H1 (cell line): ENCODE measurements at regions not wholly inside any gene's neighbourhood (a gene's known extent, or its start where the extent isn't known, plus 50 kb on each side); places are given as distances from the start of the nearest gene placed in this dataset.

ENCODE experiments used
- CTCF ChIA-PET: fragments of 300-600 bp; sonication (Branson Sonifier 250); formaldehyde crosslinking; loops from one replicate; lab custom pipeline; 2021; ENCODE audit not compliant: partially characterized antibody; lab: Charles Lee
- POLR2A ChIA-PET: fragments of 300-600 bp; sonication (Branson Sonifier 250); formaldehyde crosslinking; loops from one replicate; lab custom pipeline; 2021; ENCODE audit warnings: inconsistent platforms; ENCODE audit not compliant: partially characterized antibody; lab: Charles Lee
- DNase-seq, 2 experiments: peaks; one replicate each; pipeline versions ENCODE4 v3.0.0 to v3.0.0-alpha.2; 2010 to 2022; ENCODE audit warnings: low spot score in 2 of 2, low read depth in 1 of 2, mixed read lengths in 1 of 2
- FAIRE-seq: peaks from 2 replicates; lab custom pipeline; 2011; peaks lifted over from hg19 to GRCh38; lab: Jason Lieb, UNC
- H2AFZ ChIP-seq: 2 replicates; pipeline ENCODE4 v1.8.1; 2012; ENCODE audit warnings: low read length, inconsistent platforms
- H2AK5ac ChIP-seq: 2 replicates; pipeline ENCODE4 v1.6.1; 2013; ENCODE audit warnings: low read depth, low read length
- H2BK120ac ChIP-seq: replicated peaks from 2 replicates; pipeline ENCODE3; 2013; ENCODE audit warnings: low read depth, low read length, inconsistent platforms
- H2BK12ac ChIP-seq: 2 replicates; pipeline ENCODE4 v1.6.1; 2013; ENCODE audit warnings: low read depth, low read length
- H2BK15ac ChIP-seq: 2 replicates; pipeline ENCODE4 v1.6.1; 2013; ENCODE audit warnings: low read length
- H2BK20ac ChIP-seq: 2 replicates; pipeline ENCODE4 v1.6.1; 2013; ENCODE audit warnings: low read length
- H2BK5ac ChIP-seq: 2 replicates; pipeline ENCODE4 v1.6.1; 2013; ENCODE audit warnings: low read depth, low read length
- H3K14ac ChIP-seq: 2 replicates; pipeline ENCODE4 v1.6.1; 2013; ENCODE audit warnings: inconsistent platforms; ENCODE audit not compliant: insufficient read length
- H3K18ac ChIP-seq: 2 replicates; pipeline ENCODE4 v1.6.1; 2013; ENCODE audit warnings: low read length; ENCODE audit errors: extremely low read depth
- H3K23ac ChIP-seq: 2 replicates; pipeline ENCODE4 v1.6.1; 2013; ENCODE audit warnings: inconsistent platforms; ENCODE audit not compliant: insufficient read length
- H3K23me2 ChIP-seq: 2 replicates; pipeline ENCODE4 v1.6.1; 2013; ENCODE audit warnings: low read depth, low read length
- H3K27ac ChIP-seq: 2 replicates; pipeline ENCODE4 v1.6.1; 2011; ENCODE audit warnings: low read depth, low read length, inconsistent platforms
- H3K27me3 ChIP-seq, 4 experiments: replicated peaks in 1 of 4; 1 replicate in 1 of 4; 2 replicates in 3 of 4; pipeline versions ENCODE4 v1.6.1 to v1.8.1; 2011 to 2013; ENCODE audit warnings: low read length in 3 of 4, mild to moderate bottlenecking in 3 of 4, inconsistent platforms in 2 of 4, mixed read lengths in 2 of 4, moderate library complexity in 1 of 4; ENCODE audit not compliant: control insufficient read depth in 3 of 4, insufficient read depth in 3 of 4; ENCODE audit errors: extremely low read depth in 1 of 4
- H3K36me3 ChIP-seq, 4 experiments: 2 replicates each; pipeline versions ENCODE4 v1.6.1 to v1.8.1; 2011 to 2013; ENCODE audit warnings: mild to moderate bottlenecking in 4 of 4, low read length in 3 of 4, moderate library complexity in 2 of 4, control low read depth in 1 of 4, inconsistent platforms in 1 of 4; ENCODE audit not compliant: insufficient read depth in 4 of 4, control insufficient read depth in 2 of 4
- H3K4ac ChIP-seq: replicated peaks from 2 replicates; pipeline ENCODE3; 2013; ENCODE audit warnings: low read length, low read depth, mixed read lengths, inconsistent platforms; ENCODE audit not compliant: insufficient read length
- H3K4me1 ChIP-seq, 4 experiments: replicated peaks in 1 of 4; 1 replicate in 1 of 4; 2 replicates in 3 of 4; pipeline versions ENCODE4 v1.6.1 to v1.8.1; 2011 to 2013; ENCODE audit warnings: low read length in 3 of 4, inconsistent platforms in 2 of 4, mixed read lengths in 1 of 4; ENCODE audit not compliant: insufficient read depth in 4 of 4, control insufficient read depth in 3 of 4
- H3K4me2 ChIP-seq, 2 experiments: 2 replicates each; pipeline versions ENCODE4 v1.6.1 to v1.8.1; 2011 to 2013; ENCODE audit warnings: low read depth in 2 of 2, low read length in 2 of 2, control low read depth in 1 of 2, inconsistent platforms in 1 of 2, mild to moderate bottlenecking in 1 of 2; ENCODE audit not compliant: insufficient read depth in 1 of 2
- H3K4me3 ChIP-seq, 4 experiments: fragments of 200-600, 300-600 bp in 1 of 4; sonication (generic), shearing (Covaris generic), sonication (Bioruptor Twin) in 1 of 4; 2 replicates each; pipeline versions ENCODE4 v1.5.1 to v1.8.1; 2011 to 2016; ENCODE audit warnings: low read length in 4 of 4, low read depth in 3 of 4, control low read depth in 2 of 4, inconsistent platforms in 2 of 4, mild to moderate bottlenecking in 2 of 4, mixed read lengths in 1 of 4, moderate library complexity in 1 of 4; ENCODE audit not compliant: insufficient read depth in 2 of 4; ENCODE audit errors: extremely low read depth in 1 of 4
- H3K56ac ChIP-seq: replicated peaks from 2 replicates; pipeline ENCODE3; 2013; ENCODE audit warnings: low read depth, mild to moderate bottlenecking, mixed read lengths, low read length, inconsistent platforms; ENCODE audit not compliant: insufficient read length
- H3K79me1 ChIP-seq: 2 replicates; pipeline ENCODE4 v1.6.1; 2013; ENCODE audit warnings: low read depth, low read length, control low read depth
- H3K79me2 ChIP-seq, 2 experiments: 2 replicates each; pipeline versions ENCODE4 v1.6.1 to v1.8.1; 2012 to 2013; ENCODE audit warnings: low read length in 2 of 2, mild to moderate bottlenecking in 2 of 2, inconsistent platforms in 1 of 2; ENCODE audit not compliant: insufficient read depth in 2 of 2, control insufficient read depth in 1 of 2
- H3K9ac ChIP-seq, 4 experiments: replicated peaks in 1 of 4; 1 replicate in 1 of 4; 2 replicates in 3 of 4; pipeline versions ENCODE4 v1.6.1 to v1.8.1; 2011 to 2013; ENCODE audit warnings: low read depth in 3 of 4, low read length in 3 of 4, control low read depth in 2 of 4, mild to moderate bottlenecking in 2 of 4, moderate library complexity in 2 of 4, inconsistent platforms in 1 of 4; ENCODE audit errors: extremely low read depth in 1 of 4
- H3K9me3 ChIP-seq, 2 experiments: 2 replicates each; pipeline versions ENCODE4 v1.6.1 to v1.8.1; 2012 to 2013; ENCODE audit warnings: mild to moderate bottlenecking in 2 of 2, moderate library complexity in 2 of 2, control low read depth in 1 of 2, inconsistent platforms in 1 of 2, low read depth in 1 of 2, low read length in 1 of 2, mixed read lengths in 1 of 2; ENCODE audit not compliant: insufficient read depth in 2 of 2
- H4K20me1 ChIP-seq, 2 experiments: replicated peaks in 1 of 2; 2 replicates each; pipeline versions ENCODE3 to v1.8.1; 2011 to 2013; ENCODE audit warnings: inconsistent platforms in 2 of 2, low read length in 2 of 2, mild to moderate bottlenecking in 1 of 2; ENCODE audit not compliant: insufficient read depth in 2 of 2, control insufficient read depth in 1 of 2
- H4K5ac ChIP-seq: 2 replicates; pipeline ENCODE4 v1.6.1; 2013; ENCODE audit warnings: low read length, low read depth, mixed read lengths, inconsistent platforms; ENCODE audit not compliant: insufficient read length
- H4K8ac ChIP-seq: 2 replicates; pipeline ENCODE4 v1.8.0; 2013; ENCODE audit warnings: mild to moderate bottlenecking, moderate library complexity, low read length, inconsistent platforms; ENCODE audit not compliant: insufficient read depth; ENCODE audit errors: extremely low read depth
- H4K91ac ChIP-seq: replicated peaks from 2 replicates; pipeline ENCODE3; 2013; ENCODE audit warnings: low read length, mixed read lengths, inconsistent platforms; ENCODE audit not compliant: insufficient read length
- ASH2L ChIP-seq: fragments of 200-600, 300-600 bp; sonication (generic); IDR thresholded peaks from one replicate; pipeline ENCODE4 v1.7.1; 2017; ENCODE audit warnings: low read length
- ATF3 ChIP-seq: IDR thresholded peaks from 2 replicates; pipeline ENCODE4 v1.6.1; 2011; ENCODE audit warnings: low read depth, mild to moderate bottlenecking, low read length; ENCODE audit not compliant: insufficient read depth
- CBX8 ChIP-seq: fragments of 300-800, 300-1000 bp; sonication (generic); IDR thresholded peaks from 2 replicates; pipeline ENCODE4 v1.7.1; 2016; ENCODE audit warnings: low read depth, low read length, borderline replicate concordance
- JUND ChIP-seq: IDR thresholded peaks from 2 replicates; pipeline ENCODE4 v1.6.1; 2011; ENCODE audit warnings: mild to moderate bottlenecking, improper control_type of control experiment, low read length
- KDM5A ChIP-seq: fragments of 200-600 bp; IDR thresholded peaks from 2 replicates; pipeline ENCODE4 v1.7.1; 2012; ENCODE audit warnings: mild to moderate bottlenecking, low read length, inconsistent platforms, mixed read lengths
- MAX ChIP-seq: IDR thresholded peaks from 2 replicates; pipeline ENCODE4 v1.6.1; 2012; ENCODE audit warnings: inconsistent platforms
- PHF8 ChIP-seq: fragments of 200-600 bp; sonication (generic); conservative IDR thresholded peaks from 2 replicates; pipeline ENCODE4 v1.7.1; 2012; ENCODE audit warnings: low read depth, mild to moderate bottlenecking, inconsistent platforms, low read length, moderate library complexity
- POLR2AphosphoS5 ChIP-seq: IDR thresholded peaks from 2 replicates; pipeline ENCODE4 v1.6.1; 2011; ENCODE audit warnings: low read depth, low read length
- RBBP5 ChIP-seq: IDR thresholded peaks from 2 replicates; pipeline ENCODE4 v1.7.1; 2012; ENCODE audit warnings: low read depth, mild to moderate bottlenecking, inconsistent platforms, low read length, moderate library complexity, borderline replicate concordance
- RNF2 ChIP-seq: fragments of 200-900, 300-1000 bp; sonication (generic); IDR thresholded peaks from 2 replicates; pipeline ENCODE4 v1.7.1; 2016; ENCODE audit warnings: borderline replicate concordance, low read depth, mild to moderate bottlenecking, antibody characterized with exemption, low read length; ENCODE audit not compliant: poor library complexity, severe bottlenecking; ENCODE audit errors: missing control alignments
- SIRT6 ChIP-seq: IDR thresholded peaks from one replicate; pipeline ENCODE4 v1.7.1; 2012; ENCODE audit warnings: low read length, inconsistent platforms
- TBP ChIP-seq: IDR thresholded peaks from 2 replicates; pipeline ENCODE4 v1.6.1; 2011; ENCODE audit warnings: low read depth, low read length, improper control_type of control experiment
- USF2 ChIP-seq: IDR thresholded peaks from 2 replicates; pipeline ENCODE4 v1.6.1; 2011; ENCODE audit warnings: low read length, improper control_type of control experiment
- WGBS, 2 experiments: shearing (Covaris generic) in 1 of 2; methylation state at CpG; one replicate each; pipeline versions ENCODE4 v1.1.6 to v1.1.7; 2013 to 2015; ENCODE audit warnings: low lambda C conversion rate in 2 of 2, mixed read lengths in 2 of 2, inconsistent platforms in 1 of 2, low coverage in 1 of 2, missing lambda C conversion rate in 1 of 2; ENCODE audit not compliant: insufficient replicate concordance in 2 of 2, insufficient coverage in 1 of 2, insufficient read length in 1 of 2; ENCODE audit errors: extremely low coverage in 1 of 2, missing lambda C conversion rate in 1 of 2; 5-methylcytosine and 5-hydroxymethylcytosine counted together

GRCh38 chr4:124432500-124432899 lies 280.0 kb downstream of the ANKRD50 start:
- no peak overlapping the region for H2AK5ac ChIP-seq
- no peak overlapping the region for H4K8ac ChIP-seq
- H3K4ac ChIP-seq: no peak overlapping the region
- H3K4me3 ChIP-seq: no peak overlapping the region
- no peak overlapping the region for H2BK20ac ChIP-seq
- H4K5ac ChIP-seq: no peak overlapping the region
- FAIRE-seq (no peak), DNase-seq (no peak)
- H2AFZ ChIP-seq: no peak overlapping the region
- ChIA-PET CTCF (interaction anchor here (0.6 to 0.8 kb wide), 2 partner anchors 9 to 395 kb away, joined by 3 read pairs; no protein-coding TSS in a partner anchor), POLR2A (no interaction called here)
- no peak overlapping the region for H3K4me2 ChIP-seq
- H3K56ac ChIP-seq: no peak overlapping the region
- H3K4me1 ChIP-seq: no peaks in the 10 kb centered on the region; a peak in 1 of 7 replicates
- H2BK5ac ChIP-seq: no peak overlapping the region
- WGBS, 2 experiments: 92% methylated on average over 4 of the region's 4 CpGs; no CpG with 5 or more reads in 1 of the 2 experiments
- no peaks in the 10 kb centered on the region for H3K36me3 ChIP-seq
- no peak overlapping the region for H3K23ac ChIP-seq
- no peak overlapping the region for H3K27ac ChIP-seq
- H4K20me1 ChIP-seq: no peaks in the 10 kb centered on the region
- H3K79me2 ChIP-seq: no peaks in the 10 kb centered on the region
- no peaks in the 10 kb centered on the region for H3K23me2 ChIP-seq
- H3K9me3 ChIP-seq: no peaks in the 10 kb centered on the region
- no peak overlapping the region for H3K9ac ChIP-seq
- no peak overlapping the region for H2BK15ac ChIP-seq
- no peak overlapping the region for H2BK12ac ChIP-seq
- no peaks in the 10 kb centered on the region for H3K27me3 ChIP-seq
- H2BK120ac ChIP-seq: no peak overlapping the region
- H3K14ac ChIP-seq: no peak overlapping the region
- H4K91ac ChIP-seq: no peak overlapping the region
- H3K79me1 ChIP-seq: no peaks in the 10 kb centered on the region
- no peak overlapping the region for H3K18ac ChIP-seq
- TF ChIP-seq RBBP5 (no peak), JUND (no peak), PHF8 (no peak), ASH2L (no peak), RNF2 (no peak), TBP (no peak), KDM5A (no peak), USF2 (no peak), SIRT6 (no peak), MAX (no peak), CBX8 (no peak), ATF3 (no peak), POLR2AphosphoS5 (no peak)
